H9 (cell line): ENCODE measurements at regions not wholly inside any gene's neighbourhood (a gene's known extent, or its start where the extent isn't known, plus 50 kb on each side); places are given as distances from the start of the nearest gene placed in this dataset.

Experiments
- DNase-seq: peaks from one replicate; pipeline ENCODE4 v3.0.0-alpha.2; 2017
- H2AFZ ChIP-seq: one replicate; pipeline ENCODE4 v1.6.1; 2013; ENCODE audit warnings: mild to moderate bottlenecking, low read length, control low read depth, moderate library complexity
- H2AK5ac ChIP-seq: 2 replicates; pipeline ENCODE4 v1.6.1; 2013; ENCODE audit warnings: low read length, control low read depth, mixed read lengths; ENCODE audit not compliant: insufficient read length
- H2BK120ac ChIP-seq: one replicate; pipeline ENCODE4 v1.6.1; 2013; ENCODE audit warnings: low read depth, mild to moderate bottlenecking, low read length, control low read depth, inconsistent platforms; ENCODE audit not compliant: poor library complexity, severe bottlenecking
- H2BK12ac ChIP-seq: 2 replicates; pipeline ENCODE4 v1.6.1; 2013; ENCODE audit warnings: low read length, control low read depth, mixed read lengths, low read depth; ENCODE audit not compliant: insufficient read length
- H2BK15ac ChIP-seq: 2 replicates; pipeline ENCODE4 v1.6.1; 2013; ENCODE audit warnings: low read depth, low read length, control low read depth
- H2BK20ac ChIP-seq: one replicate; pipeline ENCODE4 v1.6.1; 2013; ENCODE audit warnings: low read depth, mild to moderate bottlenecking, low read length, control low read depth, inconsistent platforms; ENCODE audit not compliant: poor library complexity, severe bottlenecking
- H2BK5ac ChIP-seq: 2 replicates; pipeline ENCODE4 v1.6.1; 2013; ENCODE audit warnings: low read length, control low read depth, mixed read lengths; ENCODE audit not compliant: insufficient read length
- H3K14ac ChIP-seq: 2 replicates; pipeline ENCODE4 v1.6.1; 2013; ENCODE audit warnings: low read length, control low read depth; ENCODE audit not compliant: insufficient read depth
- H3K18ac ChIP-seq: 2 replicates; pipeline ENCODE4 v1.6.1; 2013; ENCODE audit warnings: low read depth, mild to moderate bottlenecking, mixed read lengths, low read length, control low read depth; ENCODE audit not compliant: insufficient read length
- H3K23ac ChIP-seq: 2 replicates; pipeline ENCODE4 v1.6.1; 2013; ENCODE audit warnings: low read length, control low read depth, mixed read lengths, low read depth; ENCODE audit not compliant: insufficient read length
- H3K23me2 ChIP-seq: 2 replicates; pipeline ENCODE4 v1.6.1; 2013; ENCODE audit warnings: low read depth, mild to moderate bottlenecking, mixed read lengths, low read length, control low read depth; ENCODE audit not compliant: insufficient read length, poor library complexity, severe bottlenecking
- H3K27ac ChIP-seq: 2 replicates; pipeline ENCODE4 v1.5.1; 2013; ENCODE audit warnings: low read length, control low read depth, mixed read lengths, low read depth; ENCODE audit not compliant: insufficient read length
- H3K27me3 ChIP-seq: 2 replicates; pipeline ENCODE4 v1.6.1; 2013; ENCODE audit warnings: low read length, control low read depth, inconsistent platforms; ENCODE audit not compliant: insufficient read depth
- H3K4ac ChIP-seq: 2 replicates; pipeline ENCODE4 v1.6.1; 2013; ENCODE audit warnings: low read depth, mild to moderate bottlenecking, control low read depth, inconsistent platforms, low read length, moderate library complexity
- H3K4me1 ChIP-seq: 2 replicates; pipeline ENCODE4 v1.6.1; 2013; ENCODE audit warnings: low read length, control low read depth, inconsistent platforms; ENCODE audit not compliant: insufficient read depth
- H3K4me2 ChIP-seq: 2 replicates; pipeline ENCODE4 v1.6.1; 2013; ENCODE audit warnings: low read length, control low read depth, mixed read lengths; ENCODE audit not compliant: insufficient read length, insufficient read depth
- H3K56ac ChIP-seq: 2 replicates; pipeline ENCODE4 v1.6.1; 2013; ENCODE audit warnings: low read depth, mild to moderate bottlenecking, mixed read lengths, low read length, control low read depth; ENCODE audit not compliant: insufficient read length
- H3K79me1 ChIP-seq: 2 replicates; pipeline ENCODE4 v1.6.1; 2013; ENCODE audit warnings: low read depth, mild to moderate bottlenecking, moderate library complexity, low read length, control low read depth, inconsistent platforms; ENCODE audit not compliant: insufficient read depth, poor library complexity, severe bottlenecking
- H3K79me2 ChIP-seq: 2 replicates; pipeline ENCODE4 v1.6.1; 2013; ENCODE audit warnings: low read length, control low read depth, inconsistent platforms; ENCODE audit not compliant: insufficient read depth
- H3K9ac ChIP-seq: 2 replicates; pipeline ENCODE4 v1.6.1; 2013; ENCODE audit warnings: low read length, control low read depth, mixed read lengths; ENCODE audit not compliant: insufficient read length; ENCODE audit errors: extremely low read depth
- H3K9me3 ChIP-seq: one replicate; pipeline ENCODE4 v1.6.1; 2013; ENCODE audit warnings: low read depth, low read length, inconsistent platforms; ENCODE audit not compliant: control insufficient read depth
- H3T11ph ChIP-seq: one replicate; pipeline ENCODE4 v1.6.1; 2013; ENCODE audit warnings: mild to moderate bottlenecking, low read length, control low read depth, inconsistent platforms
- H4K20me1 ChIP-seq: one replicate; pipeline ENCODE4 v1.6.1; 2013; ENCODE audit not compliant: control insufficient read depth, insufficient read length, insufficient read depth
- H4K5ac ChIP-seq: 2 replicates; pipeline ENCODE4 v1.6.1; 2013; ENCODE audit warnings: low read depth, mild to moderate bottlenecking, mixed read lengths, low read length, control low read depth; ENCODE audit not compliant: insufficient read length
- H4K8ac ChIP-seq: replicated peaks from 2 replicates; pipeline ENCODE4 v1.6.1; 2013; ENCODE audit warnings: low read length, control low read depth, mixed read lengths, low read depth; ENCODE audit not compliant: insufficient read length
- H4K91ac ChIP-seq: 2 replicates; pipeline ENCODE4 v1.6.1; 2013; ENCODE audit warnings: low read depth, mild to moderate bottlenecking, moderate library complexity, mixed read lengths, low read length, control low read depth; ENCODE audit not compliant: insufficient read length
- H3K27ac Mint-ChIP-seq, 3 experiments: 2 replicates in 2 of 3; 3 replicates in 1 of 3; pipeline ENCODE4 v1.8.0; 2020 to 2021; ENCODE audit warnings: mixed read lengths in 3 of 3, mild to moderate bottlenecking in 1 of 3, moderate library complexity in 1 of 3
- H3K27me3 Mint-ChIP-seq: 2 replicates; pipeline ENCODE4 v1.8.0; 2021; ENCODE audit warnings: low read depth, mild to moderate bottlenecking, moderate library complexity, mixed read lengths
- H3K36me3 Mint-ChIP-seq, 3 experiments: 2 replicates in 2 of 3; 3 replicates in 1 of 3; pipeline ENCODE4 v1.8.0; 2020 to 2021; ENCODE audit warnings: low read depth in 3 of 3, mixed read lengths in 3 of 3; ENCODE audit not compliant: insufficient read depth in 1 of 3
- H3K4me1 Mint-ChIP-seq, 2 experiments: 2 replicates each; pipeline ENCODE4 v1.8.0; 2020; ENCODE audit warnings: mixed read lengths in 2 of 2
- H3K4me3 Mint-ChIP-seq, 2 experiments: 2 replicates in 1 of 2; 3 replicates in 1 of 2; pipeline ENCODE4 v1.8.0; 2020 to 2021; ENCODE audit warnings: mild to moderate bottlenecking in 2 of 2, mixed read lengths in 2 of 2, moderate library complexity in 1 of 2
- H3K9me3 Mint-ChIP-seq, 2 experiments: 2 replicates in 1 of 2; 3 replicates in 1 of 2; pipeline ENCODE4 v1.8.0; 2020; ENCODE audit warnings: mild to moderate bottlenecking in 2 of 2, mixed read lengths in 2 of 2, moderate library complexity in 1 of 2
- CTCF ChIP-seq: fragments of 200-600 bp; sonication (generic); conservative IDR thresholded peaks from 3 replicates; pipeline ENCODE4 v1.8.0; 2021; ENCODE audit warnings: antibody characterized with exemption, mild to moderate bottlenecking

GRCh38 chr4:131288441-131288840, 1860.7 kb upstream of the PCDH10 start:
- no peak overlapping the region for H3K9ac ChIP-seq
- DNase-seq, result no peak
- H2BK12ac ChIP-seq, result no peak overlapping the region
- H4K20me1 ChIP-seq, result no peaks in the 10 kb centered on the region
- H3K14ac ChIP-seq, result no peak overlapping the region
- H3K36me3 Mint-ChIP-seq, result peaks cover 22 to 40% (median 29%) of the 10 kb centered on the region in 3 experiments
- H3T11ph ChIP-seq, result no peak overlapping the region
- H3K27ac ChIP-seq, result no peak overlapping the region
- H3K27ac Mint-ChIP-seq, result no peak overlapping the region
- H3K9me3 Mint-ChIP-seq, result peaks cover 38 to 55% of the 10 kb centered on the region in 2 experiments
- H3K4ac ChIP-seq, result no peak overlapping the region
- no peak overlapping the region for H2BK5ac ChIP-seq
- H4K8ac ChIP-seq, result no peak overlapping the region
- no peak overlapping the region for H3K4me3 Mint-ChIP-seq
- H3K18ac ChIP-seq, result no peak overlapping the region
- no peak overlapping the region for H2AK5ac ChIP-seq
- TF ChIP-seq CTCF, result no peak
- H3K79me1 ChIP-seq, result no peaks in the 10 kb centered on the region
- H4K91ac ChIP-seq, result no peak overlapping the region
- no peaks in the 10 kb centered on the region for H3K23me2 ChIP-seq
- no peak overlapping the region for H2BK120ac ChIP-seq
- peaks cover 9% of the 10 kb centered on the region for H3K9me3 ChIP-seq
- H4K5ac ChIP-seq, result no peak overlapping the region
- H2BK20ac ChIP-seq, result no peak overlapping the region
- H3K79me2 ChIP-seq, result no peaks in the 10 kb centered on the region
- no peak overlapping the region for H3K4me2 ChIP-seq
- H3K27me3 Mint-ChIP-seq, result no peaks in the 10 kb centered on the region
- no peak overlapping the region for H3K56ac ChIP-seq
- no peak overlapping the region for H3K23ac ChIP-seq
- no peak overlapping the region for H2BK15ac ChIP-seq
- H3K27me3 ChIP-seq, result no peaks in the 10 kb centered on the region
- H3K4me1 Mint-ChIP-seq, result no peaks in the 10 kb centered on the region
- no peaks in the 10 kb centered on the region for H3K4me1 ChIP-seq
- no peak overlapping the region for H2AFZ ChIP-seq
